ENCODE measurements at regions not wholly inside any gene's neighbourhood (a gene's known extent, or its start where the extent isn't known, plus 50 kb on each side); places are given as distances from the start of the nearest gene placed in this dataset.

DNA sequence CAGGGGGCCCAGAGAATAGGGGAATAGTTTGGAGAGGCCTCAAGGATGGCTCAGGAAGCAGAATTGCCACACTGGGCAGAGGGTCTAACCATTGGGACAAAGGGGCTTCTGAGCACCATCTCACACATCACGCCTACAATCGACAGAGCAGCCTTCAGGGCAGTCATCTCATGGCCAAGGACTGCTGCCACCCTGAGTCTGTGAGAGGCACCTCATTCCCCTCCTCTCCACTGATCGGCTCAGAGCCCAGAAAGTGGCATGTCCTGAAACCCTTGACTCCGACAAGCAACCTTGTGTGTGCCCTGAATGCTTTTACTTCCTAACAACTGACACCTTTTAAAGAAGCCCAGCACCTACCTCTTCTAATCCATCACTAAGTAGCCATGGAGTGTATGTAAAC lies 128.9 kb upstream of the PTPN3 start:
- H3K9me3 ChIP-seq, result no peaks in the 10 kb centered on the region
- intact Hi-C loops (cut with DNase I; ENCODE audit: low total_unique reads), result no loop called here
- H3K4me3 ChIP-seq, result no peak overlapping the region
- no peaks in the 10 kb centered on the region for H3K4me1 ChIP-seq
- TF ChIP-seq POLR2A (IDR thresholded peaks at IDR 0.05) (no peak), POLR2AphosphoS5 (IDR thresholded peaks at IDR 0.05) (no peak)
- TF ChIP-seq, protein P1, sequence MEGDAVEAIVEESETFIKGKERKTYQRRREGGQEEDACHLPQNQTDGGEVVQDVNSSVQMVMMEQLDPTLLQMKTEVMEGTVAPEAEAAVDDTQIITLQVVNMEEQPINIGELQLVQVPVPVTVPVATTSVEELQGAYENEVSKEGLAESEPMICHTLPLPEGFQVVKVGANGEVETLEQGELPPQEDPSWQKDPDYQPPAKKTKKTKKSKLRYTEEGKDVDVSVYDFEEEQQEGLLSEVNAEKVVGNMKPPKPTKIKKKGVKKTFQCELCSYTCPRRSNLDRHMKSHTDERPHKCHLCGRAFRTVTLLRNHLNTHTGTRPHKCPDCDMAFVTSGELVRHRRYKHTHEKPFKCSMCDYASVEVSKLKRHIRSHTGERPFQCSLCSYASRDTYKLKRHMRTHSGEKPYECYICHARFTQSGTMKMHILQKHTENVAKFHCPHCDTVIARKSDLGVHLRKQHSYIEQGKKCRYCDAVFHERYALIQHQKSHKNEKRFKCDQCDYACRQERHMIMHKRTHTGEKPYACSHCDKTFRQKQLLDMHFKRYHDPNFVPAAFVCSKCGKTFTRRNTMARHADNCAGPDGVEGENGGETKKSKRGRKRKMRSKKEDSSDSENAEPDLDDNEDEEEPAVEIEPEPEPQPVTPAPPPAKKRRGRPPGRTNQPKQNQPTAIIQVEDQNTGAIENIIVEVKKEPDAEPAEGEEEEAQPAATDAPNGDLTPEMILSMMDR (IDR thresholded peaks at IDR 0.05), result no peak
- H3K36me3 ChIP-seq, result no peaks in the 10 kb centered on the region
- no peak overlapping the region for H3K27ac ChIP-seq
- no peak for DNase-seq (ENCODE audit: low spot score in 2 of 2)
- no peaks in the 10 kb centered on the region for H3K27me3 ChIP-seq

DNA sequence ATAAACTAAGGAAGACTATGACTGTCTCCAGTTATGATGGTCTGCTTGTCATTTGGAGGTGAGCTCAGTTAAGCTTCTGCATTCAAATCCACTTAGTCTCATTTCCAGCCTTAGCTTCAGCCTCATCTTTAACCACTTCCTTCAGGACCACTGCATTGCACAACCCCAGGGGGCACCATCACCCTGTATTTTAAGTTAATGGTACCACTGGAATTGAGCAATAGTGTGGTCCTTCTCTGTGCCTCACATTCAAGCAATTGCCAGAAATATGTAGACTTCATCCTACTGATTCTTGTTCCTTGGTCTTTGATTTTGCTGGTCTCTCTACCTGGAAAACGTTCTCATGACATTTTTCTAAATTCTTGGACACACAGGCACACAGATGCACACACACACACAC lies 131.5 kb upstream of the PTPN3 start:
- no peak for DNase-seq (ENCODE audit: low spot score in 2 of 2)

DNA sequence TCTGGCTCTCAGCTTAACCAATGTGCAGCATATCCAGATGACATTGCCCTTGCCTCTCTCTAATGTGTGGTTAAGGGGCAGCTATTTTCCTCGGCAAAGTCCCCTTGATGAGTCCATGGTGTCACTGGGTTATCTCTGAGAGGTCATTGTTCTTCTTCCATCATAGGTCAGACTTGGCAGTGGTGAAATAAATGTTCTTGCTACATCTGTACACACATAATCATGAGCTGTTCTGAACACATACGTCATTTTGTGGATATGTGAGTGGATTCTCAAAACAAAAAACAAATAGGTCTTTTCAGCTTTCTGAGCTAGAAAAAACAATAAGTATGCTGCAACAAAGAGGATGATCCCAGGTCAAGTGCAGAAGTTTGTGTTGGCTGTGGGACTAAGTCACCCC lies 134.7 kb upstream of the PTPN3 start:
- no peak overlapping the region for H3K27ac ChIP-seq
- TF ChIP-seq, protein P1 (IDR thresholded peaks at IDR 0.05), result no peak
- TF ChIP-seq POLR2A (IDR thresholded peaks at IDR 0.05), result no peak
- no peak for TF ChIP-seq POLR2AphosphoS5 (IDR thresholded peaks at IDR 0.05)
- H3K36me3 ChIP-seq, result no peaks in the 10 kb centered on the region
- no peak overlapping the region for H3K4me3 ChIP-seq
- DNase-seq (ENCODE audit: low spot score in 2 of 2), result no peak
- H3K27me3 ChIP-seq, result no peaks in the 10 kb centered on the region
- H3K9me3 ChIP-seq, result no peaks in the 10 kb centered on the region
- intact Hi-C loops (cut with DNase I; ENCODE audit: low total_unique reads), result no loop called here
- H3K4me1 ChIP-seq, result no peaks in the 10 kb centered on the region

More for the DNA sequence above, 131.5 kb upstream of the PTPN3 start:
- H3K4me1 ChIP-seq, result no peaks in the 10 kb centered on the region
- H3K27ac ChIP-seq, result no peak overlapping the region
- intact Hi-C loops (cut with DNase I; ENCODE audit: low total_unique reads), result no loop called here
- TF ChIP-seq POLR2A (IDR thresholded peaks at IDR 0.05), result no peak
- no peak for TF ChIP-seq POLR2AphosphoS5 (IDR thresholded peaks at IDR 0.05)
- TF ChIP-seq, protein P1 (IDR thresholded peaks at IDR 0.05), result no peak
- no peaks in the 10 kb centered on the region for H3K27me3 ChIP-seq
- H3K9me3 ChIP-seq, result no peaks in the 10 kb centered on the region
- H3K4me3 ChIP-seq, result no peak overlapping the region
- no peaks in the 10 kb centered on the region for H3K36me3 ChIP-seq

DNA sequence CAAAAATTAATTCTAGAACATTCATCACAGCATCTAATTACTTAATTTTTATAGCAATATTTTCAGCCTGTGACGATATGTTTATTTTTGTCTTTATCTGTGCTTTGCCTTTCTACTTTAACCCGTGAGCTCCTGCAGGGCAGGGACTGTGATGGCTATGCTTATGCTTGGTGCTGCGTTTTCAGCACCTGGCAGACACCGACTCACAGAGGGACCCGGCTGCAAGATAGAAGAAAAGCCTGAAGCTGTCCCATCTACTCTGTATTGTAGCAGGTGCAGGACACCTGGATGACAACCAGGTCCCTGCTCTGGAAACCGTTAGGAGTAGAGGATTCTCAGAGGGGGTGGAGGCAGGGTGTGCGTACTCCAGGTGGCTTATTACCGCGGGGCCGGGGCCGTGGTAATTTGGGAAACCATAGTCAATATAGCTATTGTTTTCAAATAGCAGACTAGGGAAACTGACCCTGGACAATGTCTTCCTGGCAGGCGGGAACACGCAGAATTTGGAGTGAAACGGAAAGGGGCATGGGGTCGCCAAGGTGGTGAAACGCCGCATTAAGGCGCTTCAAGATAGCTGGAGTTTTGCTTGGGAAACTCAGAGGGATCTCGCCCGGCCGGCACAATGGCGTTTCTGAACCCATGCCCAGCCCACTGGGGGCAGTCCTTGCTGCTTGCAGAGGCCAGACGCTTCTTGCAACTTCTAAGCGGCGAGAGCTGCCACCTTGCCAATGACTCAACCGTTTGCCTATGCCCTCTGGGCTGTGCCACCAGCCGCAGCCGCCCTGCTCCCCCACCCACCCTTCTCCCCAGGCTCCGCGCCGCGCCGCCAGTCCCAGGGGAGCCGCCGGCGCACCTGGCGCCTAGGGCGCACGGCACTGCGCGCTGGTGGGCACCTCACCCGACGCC lies 140.1 kb upstream of the PALM2AKAP2 start:
- no peaks in the 10 kb centered on the region for H3K9me3 ChIP-seq
- TF ChIP-seq, protein P1 (IDR thresholded peaks at IDR 0.05), result no peak
- no peak for TF ChIP-seq POLR2A (IDR thresholded peaks at IDR 0.05)
- no peak for TF ChIP-seq POLR2AphosphoS5 (IDR thresholded peaks at IDR 0.05)
- H3K4me3 ChIP-seq, result peak overlapping the region; percentile 41 to 58 (median 48)
- no peak for DNase-seq (ENCODE audit: low spot score in 2 of 2)
- H3K36me3 ChIP-seq, result no peaks in the 10 kb centered on the region
- H3K27me3 ChIP-seq, result peaks cover 0 to 39% of the 10 kb centered on the region in 2 donors
- H3K4me1 ChIP-seq, result peaks cover 0 to 8% of the 10 kb centered on the region in 2 donors
- intact Hi-C loops (cut with DNase I; ENCODE audit: low total_unique reads), result no loop called here
- H3K27ac ChIP-seq, result no peak overlapping the region

DNA sequence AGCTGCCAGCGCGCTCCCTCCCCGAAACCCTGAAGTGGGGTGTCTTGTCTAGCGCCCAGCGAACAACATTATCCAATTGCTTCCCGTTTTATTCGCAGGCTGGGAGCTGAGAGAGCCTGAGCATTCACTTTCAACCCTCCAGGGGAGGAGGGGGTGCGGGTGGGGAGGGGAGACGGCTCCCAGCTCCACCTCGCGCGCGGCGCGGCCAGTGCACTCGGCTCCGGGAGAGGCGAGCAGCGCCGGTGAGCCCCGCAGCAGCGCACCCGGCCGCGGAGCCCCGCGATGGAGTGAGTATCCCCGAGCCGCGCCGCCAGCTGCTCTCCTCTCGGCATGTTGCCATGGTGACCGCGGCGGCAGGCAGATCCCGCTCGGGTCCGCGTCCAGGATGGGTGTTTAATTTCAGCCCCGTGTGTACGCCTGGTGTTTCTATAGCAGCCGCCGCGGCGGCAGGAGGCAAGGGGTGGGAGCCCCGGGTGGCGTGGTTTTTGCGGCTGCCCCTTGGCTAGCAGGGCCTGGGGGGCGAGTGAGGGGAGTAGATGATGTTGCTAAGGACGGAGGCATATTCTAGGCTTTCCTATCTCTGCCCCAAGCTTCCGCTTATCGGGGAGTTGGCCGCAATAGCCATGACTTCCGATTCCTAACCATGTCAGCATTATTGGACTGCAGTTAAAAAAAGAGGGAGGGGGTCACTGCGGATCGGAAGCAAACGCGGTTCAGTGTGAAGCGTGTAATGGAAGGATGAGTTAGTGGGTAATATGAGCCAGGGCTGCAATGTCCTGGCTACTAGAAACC lies 139.2 kb upstream of the PALM2AKAP2 start:
- peaks cover 0 to 39% of the 10 kb centered on the region in 2 donors for H3K27me3 ChIP-seq

More for the DNA sequence above, 139.2 kb upstream of the PALM2AKAP2 start:
- H3K4me3 ChIP-seq, result peak overlapping the region; percentile 41 to 58 (median 48)
- TF ChIP-seq, protein P1 (IDR thresholded peaks at IDR 0.05), result no peak
- TF ChIP-seq POLR2AphosphoS5 (IDR thresholded peaks at IDR 0.05) (no peak), POLR2A (IDR thresholded peaks at IDR 0.05) (no peak)
- H3K9me3 ChIP-seq, result no peaks in the 10 kb centered on the region
- no peak overlapping the region for H3K27ac ChIP-seq
- no peaks in the 10 kb centered on the region for H3K36me3 ChIP-seq
- DNase-seq (ENCODE audit: low spot score in 2 of 2), result no peak
- intact Hi-C loops (cut with DNase I; ENCODE audit: low total_unique reads), result no loop called here
- H3K4me1 ChIP-seq, result peaks cover 0 to 8% of the 10 kb centered on the region in 2 donors
